B cell (primary cell): ENCODE measurements at regions not wholly inside any gene's neighbourhood (a gene's known extent, or its start where the extent isn't known, plus 50 kb on each side); places are given as distances from the start of the nearest gene placed in this dataset.

Experiments
- ATAC-seq: fragments of 200-7000 bp; cut with Tn5 transposase; one replicate; pipeline ENCODE4 v1.10.0; 2021; ENCODE audit warnings: low read depth, mild to moderate bottlenecking, moderate number of reproducible peaks, moderate library complexity
- CTCF ChIA-PET: fragments of 350-600 bp; sonication (Branson Sonifier 250); formaldehyde crosslinking; loops from one replicate; lab custom pipeline; 2021; ENCODE audit warnings: antibody characterized with exemption, inconsistent platforms; lab: Charles Lee
- POLR2A ChIA-PET: fragments of 350-600 bp; sonication (Branson Sonifier 250); formaldehyde crosslinking; loops from one replicate; lab custom pipeline; 2021; ENCODE audit warnings: antibody characterized with exemption; lab: Charles Lee
- DNase-seq: peaks from one replicate; pipeline ENCODE4 v3.0.0; 2013
- H2AFZ ChIP-seq: 2 replicates; pipeline ENCODE4 v1.6.1; 2012; ENCODE audit warnings: mild to moderate bottlenecking, low read depth, low read length; ENCODE audit not compliant: insufficient read depth, poor library complexity, severe bottlenecking
- H3K27ac ChIP-seq, 2 donors: 1 replicate in 1 of 2; 2 replicates in 1 of 2; pipeline ENCODE4 v1.5.1; 2012 to 2013; ENCODE audit warnings: low read length in 2 of 2, mild to moderate bottlenecking in 2 of 2, moderate library complexity in 1 of 2
- H3K27me3 ChIP-seq, 4 experiments: fragments of 200-600 bp in 1 of 4; sonication (generic) in 1 of 4; replicated peaks in 1 of 4; 1 replicate in 2 of 4; 2 replicates in 2 of 4; pipeline versions ENCODE4 v1.6.1 to v1.7.0; 2013 to 2016; ENCODE audit warnings: low read length in 3 of 4, mild to moderate bottlenecking in 2 of 4, mixed read lengths in 1 of 4, moderate library complexity in 1 of 4; ENCODE audit not compliant: insufficient read depth in 4 of 4, control insufficient read depth in 3 of 4; ENCODE audit errors: control extremely low read depth in 1 of 4
- H3K36me3 ChIP-seq, 2 experiments: replicated peaks in 1 of 2; 1 replicate in 1 of 2; 2 replicates in 1 of 2; pipeline versions ENCODE4 v1.6.1 to v1.7.1; 2013; ENCODE audit warnings: low read length in 1 of 2; ENCODE audit not compliant: insufficient read depth in 2 of 2, control insufficient read depth in 1 of 2; ENCODE audit errors: control extremely low read depth in 1 of 2, extremely low read depth in 1 of 2
- H3K4me1 ChIP-seq, 2 donors: fragments of 200-600 bp in 1 of 2; sonication (generic) in 1 of 2; 1 replicate in 1 of 2; 2 replicates in 1 of 2; pipeline versions ENCODE4 v1.5.1 to v1.6.1; 2013 to 2017; ENCODE audit warnings: low read length in 2 of 2; ENCODE audit not compliant: control insufficient read depth in 2 of 2, insufficient read depth in 2 of 2
- H3K4me2 ChIP-seq: replicated peaks from 2 replicates; pipeline ENCODE3; 2012; ENCODE audit warnings: mild to moderate bottlenecking, low read depth, low read length; ENCODE audit not compliant: poor library complexity, severe bottlenecking
- H3K4me3 ChIP-seq, 5 experiments: fragments of 200-600 bp in 1 of 5; sonication (generic) in 1 of 5; 1 replicate in 3 of 5; 2 replicates in 2 of 5; pipeline versions ENCODE4 v1.5.1 to v1.7.0; 2011 to 2016; ENCODE audit warnings: low read length in 4 of 5, mild to moderate bottlenecking in 4 of 5, low read depth in 2 of 5, control low read depth in 1 of 5, moderate library complexity in 1 of 5; ENCODE audit not compliant: insufficient read depth in 1 of 5; ENCODE audit errors: control extremely low read depth in 1 of 5, extremely low read depth in 1 of 5
- H3K79me2 ChIP-seq: fragments of 200-600 bp; sonication (generic); one replicate; pipeline ENCODE4 v1.6.0; 2016; ENCODE audit warnings: low read length; ENCODE audit not compliant: control insufficient read depth, insufficient read depth
- H3K9ac ChIP-seq: fragments of 200-600 bp; sonication (generic); 2 replicates; pipeline ENCODE4 v1.6.1; 2017; ENCODE audit warnings: mild to moderate bottlenecking, low read length, moderate library complexity
- H3K9me3 ChIP-seq, 3 donors: one replicate each; pipeline versions ENCODE4 v1.6.1 to v1.7.1; 2013; ENCODE audit warnings: low read length in 2 of 3; ENCODE audit not compliant: control insufficient read depth in 2 of 3, insufficient read depth in 1 of 3; ENCODE audit errors: control extremely low read depth in 1 of 3
- H4K20me1 ChIP-seq: 2 replicates; pipeline ENCODE4 v1.6.0; 2012; ENCODE audit warnings: mild to moderate bottlenecking, low read length; ENCODE audit not compliant: insufficient read depth, control insufficient read depth, poor library complexity, severe bottlenecking
- H3K27ac Mint-ChIP-seq: one replicate; pipeline ENCODE4 v1.8.0; 2021; ENCODE audit warnings: mixed read lengths
- H3K27me3 Mint-ChIP-seq: one replicate; pipeline ENCODE4 v1.8.0; 2021; ENCODE audit warnings: mixed read lengths
- H3K4me1 Mint-ChIP-seq: one replicate; pipeline ENCODE4 v1.8.0; 2021; ENCODE audit warnings: mixed read lengths
- H3K4me3 Mint-ChIP-seq: one replicate; pipeline ENCODE4 v1.8.0; 2021; ENCODE audit warnings: mixed read lengths
- H3K9me3 Mint-ChIP-seq: one replicate; pipeline ENCODE4 v1.8.0; 2022; ENCODE audit warnings: mixed read lengths; ENCODE audit not compliant: insufficient read depth
- EZH2 ChIP-seq: IDR thresholded peaks from 2 replicates; pipeline ENCODE4 v1.6.1; 2012; ENCODE audit warnings: borderline replicate concordance, low read depth, mild to moderate bottlenecking, moderate library complexity, low read length; ENCODE audit not compliant: insufficient read depth, poor library complexity, severe bottlenecking
- WGBS: methylation state at CpG from one replicate; pipeline ENCODE4 v1.1.5; 2013; ENCODE audit warnings: missing lambda C conversion rate; ENCODE audit not compliant: insufficient coverage; 5-methylcytosine and 5-hydroxymethylcytosine counted together
- intact Hi-C: fragments of 100-400 bp; cut with micrococcal nuclease; formaldehyde crosslinking; loops from one replicate; pipeline ENCODE4 v1.10.0; 2022
- TF ChIP-seq, protein P1 (sequence below): fragments of 200-600 bp; IDR thresholded peaks from one replicate; pipeline ENCODE4 v1.8.0; 2022; ENCODE audit warnings: antibody characterized with exemption, mild to moderate bottlenecking

- Histone ChIP-seq H3K4me2 (no peak overlapping the region), H3K27ac (no peak overlapping the region), H3K27me3 (no peaks in the 10 kb centered on the region), H3K4me1 (no peaks in the 10 kb centered on the region), H3K36me3 (no peaks in the 10 kb centered on the region), H3K79me2 (no peaks in the 10 kb centered on the region), H2AFZ (no peak overlapping the region), H4K20me1 (no peaks in the 10 kb centered on the region), H3K9me3 (peaks cover 0 to 2% (median 0%) of the 10 kb centered on the region in 3 donors), H3K9ac (no peak overlapping the region), H3K4me3 (no peak overlapping the region)
- H3K4me3 Mint-ChIP-seq, result no peak overlapping the region
- no peaks in the 10 kb centered on the region for H3K4me1 Mint-ChIP-seq
- no peak overlapping the region for H3K27ac Mint-ChIP-seq
- DNase-seq, result no peak
- CTCF ChIA-PET, result interaction anchor here (1.1 kb wide), 1 partner anchor 42 kb away, joined by 3 read pairs; no protein-coding TSS in a partner anchor
- no peaks in the 10 kb centered on the region for H3K9me3 Mint-ChIP-seq
- POLR2A ChIA-PET, result no interaction called here
- intact Hi-C loops, result no loop called here
- no peak for ATAC-seq
- H3K27me3 Mint-ChIP-seq, result peaks cover 3% of the 10 kb centered on the region
- TF ChIP-seq, protein P1, sequence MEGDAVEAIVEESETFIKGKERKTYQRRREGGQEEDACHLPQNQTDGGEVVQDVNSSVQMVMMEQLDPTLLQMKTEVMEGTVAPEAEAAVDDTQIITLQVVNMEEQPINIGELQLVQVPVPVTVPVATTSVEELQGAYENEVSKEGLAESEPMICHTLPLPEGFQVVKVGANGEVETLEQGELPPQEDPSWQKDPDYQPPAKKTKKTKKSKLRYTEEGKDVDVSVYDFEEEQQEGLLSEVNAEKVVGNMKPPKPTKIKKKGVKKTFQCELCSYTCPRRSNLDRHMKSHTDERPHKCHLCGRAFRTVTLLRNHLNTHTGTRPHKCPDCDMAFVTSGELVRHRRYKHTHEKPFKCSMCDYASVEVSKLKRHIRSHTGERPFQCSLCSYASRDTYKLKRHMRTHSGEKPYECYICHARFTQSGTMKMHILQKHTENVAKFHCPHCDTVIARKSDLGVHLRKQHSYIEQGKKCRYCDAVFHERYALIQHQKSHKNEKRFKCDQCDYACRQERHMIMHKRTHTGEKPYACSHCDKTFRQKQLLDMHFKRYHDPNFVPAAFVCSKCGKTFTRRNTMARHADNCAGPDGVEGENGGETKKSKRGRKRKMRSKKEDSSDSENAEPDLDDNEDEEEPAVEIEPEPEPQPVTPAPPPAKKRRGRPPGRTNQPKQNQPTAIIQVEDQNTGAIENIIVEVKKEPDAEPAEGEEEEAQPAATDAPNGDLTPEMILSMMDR, result no peak
- no peak for TF ChIP-seq EZH2
These were observed 195.1 kb downstream of the ZPLD1 start for GRCh38 chr3:102629943-102630342.

- H3K79me2 ChIP-seq, result no peaks in the 10 kb centered on the region
- no peaks in the 10 kb centered on the region for H4K20me1 ChIP-seq
- ChIA-PET POLR2A (no interaction called here), CTCF (interaction anchor here (1.1 kb wide), 1 partner anchor 42 kb away, joined by 3 read pairs; no protein-coding TSS in a partner anchor)
- no peak overlapping the region for H3K27ac ChIP-seq
- no peaks in the 10 kb centered on the region for H3K9me3 Mint-ChIP-seq
- H3K27me3 ChIP-seq, result no peaks in the 10 kb centered on the region
- H3K4me3 ChIP-seq, result no peak overlapping the region
- H3K36me3 ChIP-seq, result no peaks in the 10 kb centered on the region
- H3K9ac ChIP-seq, result no peak overlapping the region
- H3K27me3 Mint-ChIP-seq, result peaks cover 3% of the 10 kb centered on the region
- H3K27ac Mint-ChIP-seq, result no peak overlapping the region
- H3K4me2 ChIP-seq, result no peak overlapping the region
- no peak for TF ChIP-seq EZH2
- TF ChIP-seq, protein P1, result no peak
- no peaks in the 10 kb centered on the region for H3K4me1 Mint-ChIP-seq
- H3K4me3 Mint-ChIP-seq, result no peak overlapping the region
- DNase-seq, result no peak
- no peaks in the 10 kb centered on the region for H3K4me1 ChIP-seq
- intact Hi-C loops, result no loop called here
- no peak overlapping the region for H2AFZ ChIP-seq
- no peak for ATAC-seq
- 100% methylated on average over 1 of the region's 6 CpGs for WGBS
- peaks cover 0 to 2% (median 0%) of the 10 kb centered on the region in 3 donors for H3K9me3 ChIP-seq
These were observed 195.7 kb downstream of the ZPLD1 start for GRCh38 chr3:102630531-102630930.
